Hematopoietic multipotent progenitor cell treated with erythropoietin and hydrocortisone succinate and interleukin-3 and kit ligand, for 8 days (in vitro differentiated cells): ENCODE measurements at regions not wholly inside any gene's neighbourhood (a gene's known extent, or its start where the extent isn't known, plus 50 kb on each side); places are given as distances from the start of the nearest gene placed in this dataset.
"Not testable (repeated sequence)": the region's sequence is repeated elsewhere in the genome, so short reads cannot be mapped to it uniquely, and the experiment has no call there.

Source experiments
- DNase-seq: peaks from one replicate; pipeline ENCODE4 v3.0.0-alpha.2; 2015

- DNase-seq, result no peak
Observed at GRCh38 chr10:2918489-2918888, 148.9 kb upstream of the PFKP start.

GRCh38 chr10:2917926-2918325, 149.4 kb upstream of the PFKP start:
- no peak for DNase-seq

DNA sequence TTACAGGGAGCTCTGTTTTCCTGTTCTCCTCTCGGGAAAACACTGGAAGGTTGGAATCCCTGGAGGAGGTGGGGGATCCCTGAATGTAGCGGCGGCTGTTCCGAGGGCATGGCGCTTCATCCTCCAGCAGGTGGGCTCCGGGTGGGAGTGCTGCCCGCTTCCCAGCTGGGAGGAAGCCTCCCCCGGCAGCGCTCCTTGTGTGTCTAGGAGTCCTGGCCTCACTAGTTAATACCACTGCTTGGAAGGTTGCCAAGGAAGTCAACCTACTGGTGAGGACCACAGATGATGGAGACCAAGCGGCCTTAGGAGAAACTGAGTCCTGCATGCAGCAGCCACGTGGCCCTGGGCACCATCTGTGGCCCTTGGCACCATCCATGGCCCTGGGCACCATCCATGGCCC, 151.9 kb upstream of the PFKP start:
- no peak for DNase-seq

DNA sequence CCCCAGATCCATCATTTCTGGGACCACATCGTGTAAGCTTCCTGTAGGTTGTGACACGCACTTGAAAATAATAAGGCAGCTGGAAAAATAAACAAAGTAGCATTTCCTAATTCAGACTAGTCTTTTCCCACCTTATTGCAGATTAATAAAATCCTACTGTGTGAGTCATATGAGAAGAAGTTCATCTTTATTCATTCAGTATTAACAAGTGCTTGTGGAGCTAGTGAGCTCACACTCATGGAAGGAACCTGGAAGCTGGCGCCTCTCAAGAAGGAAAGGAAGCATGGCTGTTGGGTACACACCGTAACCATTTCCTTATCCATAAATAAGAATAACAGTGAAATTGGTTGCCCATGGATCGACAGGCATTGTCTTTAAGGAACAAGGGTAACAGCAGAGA, 152.6 kb upstream of the PFKP start:
- DNase-seq, result no peak

DNA sequence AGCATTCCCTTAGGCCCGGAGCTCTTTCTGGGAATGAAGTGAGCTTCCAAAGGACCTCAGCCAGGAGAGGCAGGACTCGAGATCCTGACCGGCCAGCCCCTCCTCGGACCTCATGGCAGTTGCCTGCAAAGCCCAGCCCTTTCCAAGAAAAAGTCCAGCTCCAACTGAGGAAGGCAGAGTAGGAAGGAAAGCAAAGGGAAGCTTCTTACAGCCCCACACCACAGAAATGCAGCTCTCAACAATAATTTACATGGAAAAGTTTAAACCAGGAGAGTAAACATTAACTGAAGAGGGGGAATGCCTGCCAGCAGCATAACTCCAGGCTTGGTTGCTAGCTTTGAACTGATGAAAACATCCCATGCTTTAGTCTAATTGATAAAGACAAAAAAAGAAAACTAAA, 153.9 kb upstream of the PFKP start:
- DNase-seq, result no peak

DNA sequence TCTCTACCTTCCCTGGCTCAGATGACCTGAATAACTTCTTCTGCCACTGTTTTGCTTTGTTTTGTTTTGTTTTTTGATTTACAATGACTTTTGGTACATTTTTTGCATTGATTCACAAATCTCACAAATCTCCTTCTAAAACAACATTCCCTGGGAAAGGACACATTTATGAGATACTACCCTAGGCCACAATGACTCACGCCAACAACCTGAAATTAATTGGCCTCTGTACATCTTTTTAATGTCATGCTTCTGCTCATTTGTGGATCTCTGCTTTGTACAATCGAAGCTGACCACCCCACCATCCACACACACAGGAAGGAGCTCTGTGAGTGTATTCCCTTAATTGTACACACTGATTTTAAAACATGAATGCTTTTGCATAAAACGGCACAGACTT, 156.7 kb upstream of the PFKP start:
- no peak for DNase-seq

DNA sequence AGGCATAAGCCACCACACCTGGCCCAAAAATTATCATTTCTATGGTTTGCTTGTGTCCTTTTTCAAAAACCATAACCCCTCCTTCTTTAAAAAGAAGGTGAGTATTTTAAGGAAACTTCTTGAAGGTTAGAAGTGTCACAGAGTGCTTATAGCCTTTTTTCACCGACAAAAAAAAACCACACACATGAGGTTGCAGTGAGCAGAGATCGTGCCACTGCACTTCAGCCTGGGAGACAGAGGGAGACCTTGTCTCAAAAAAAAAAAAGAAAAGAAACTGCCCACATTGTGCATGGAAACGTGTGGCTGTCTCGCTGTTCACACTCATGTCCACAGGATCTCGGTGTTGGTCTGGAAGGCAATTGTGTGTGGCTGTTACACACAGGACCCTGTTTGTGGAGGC, 157.4 kb upstream of the PFKP start:
- DNase-seq, result no peak

DNA sequence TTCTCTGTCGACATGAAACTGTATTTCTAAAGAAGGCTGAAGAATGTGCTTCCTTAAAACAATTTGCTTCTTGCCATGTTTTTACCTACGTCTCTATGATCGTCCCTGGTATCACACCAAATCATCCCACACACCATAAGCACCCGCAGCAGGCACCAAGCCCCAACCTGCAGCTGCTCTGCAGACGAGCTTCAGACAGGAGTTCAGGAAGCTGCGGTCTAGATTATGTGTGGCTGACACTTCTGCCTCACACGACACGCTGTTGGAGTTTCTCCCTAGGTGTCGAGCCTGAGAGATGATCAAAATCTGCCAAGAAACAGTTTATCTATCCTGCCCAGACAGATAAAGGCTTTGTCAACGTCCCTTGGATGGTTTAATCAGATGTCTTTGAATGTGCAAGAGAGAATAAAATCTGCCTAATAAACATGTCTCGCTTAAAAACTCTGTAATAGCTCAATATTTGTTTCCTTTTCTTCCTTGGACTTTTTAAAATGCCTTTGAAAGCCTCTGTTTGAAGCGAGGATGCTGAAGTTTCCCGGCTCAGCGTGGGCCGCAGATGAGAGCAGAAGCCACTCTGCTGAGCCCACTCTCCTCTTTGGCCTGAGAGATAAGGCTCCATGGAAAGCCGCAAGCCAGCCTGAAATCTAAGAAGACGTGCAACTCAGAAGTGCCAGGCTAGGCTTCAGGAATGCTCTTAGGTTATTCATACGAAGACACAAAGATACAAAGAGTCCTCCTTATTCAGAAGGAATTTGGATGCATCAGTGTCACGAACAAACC, 158.3 kb upstream of the PFKP start:
- peak; percentile 45 for DNase-seq

- DNase-seq, result no peak
Observed at GRCh38 chr10:2906974-2907373, 160.4 kb upstream of the PFKP start.

GRCh38 chr10:2905851-2906250, 161.5 kb upstream of the PFKP start:
- DNase-seq, result no peak

- no peak for DNase-seq
Observed at GRCh38 chr10:2900530-2900929, 166.8 kb upstream of the PFKP start.

- DNase-seq, result no peak
Observed at GRCh38 chr10:2899246-2899951, 167.9 kb upstream of the PFKP start.

DNA sequence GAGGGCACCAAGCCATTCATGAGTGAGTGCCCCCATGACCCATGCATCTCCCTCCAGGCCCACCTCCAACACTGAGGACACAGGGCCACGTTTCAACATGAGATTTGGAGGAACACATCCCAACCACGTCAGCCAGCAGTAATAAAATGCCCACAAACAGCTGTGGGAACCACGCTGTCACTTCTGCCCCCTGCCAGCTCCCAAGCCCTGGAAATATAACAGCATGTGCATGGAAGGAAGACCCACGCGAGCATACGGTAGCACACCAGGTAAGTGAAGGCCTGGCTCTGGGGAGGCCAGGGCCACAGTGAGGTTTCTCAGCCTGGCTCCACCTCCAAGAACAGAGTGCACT, 168.9 kb upstream of the PFKP start:
- no peak for DNase-seq

- peak; percentile 9 for DNase-seq
Observed at GRCh38 chr10:2897619-2898508, 169.5 kb upstream of the PFKP start.

- not testable (repeated sequence) for DNase-seq
Observed at GRCh38 chr10:2896334-2896733, 171.0 kb upstream of the PFKP start.

DNA sequence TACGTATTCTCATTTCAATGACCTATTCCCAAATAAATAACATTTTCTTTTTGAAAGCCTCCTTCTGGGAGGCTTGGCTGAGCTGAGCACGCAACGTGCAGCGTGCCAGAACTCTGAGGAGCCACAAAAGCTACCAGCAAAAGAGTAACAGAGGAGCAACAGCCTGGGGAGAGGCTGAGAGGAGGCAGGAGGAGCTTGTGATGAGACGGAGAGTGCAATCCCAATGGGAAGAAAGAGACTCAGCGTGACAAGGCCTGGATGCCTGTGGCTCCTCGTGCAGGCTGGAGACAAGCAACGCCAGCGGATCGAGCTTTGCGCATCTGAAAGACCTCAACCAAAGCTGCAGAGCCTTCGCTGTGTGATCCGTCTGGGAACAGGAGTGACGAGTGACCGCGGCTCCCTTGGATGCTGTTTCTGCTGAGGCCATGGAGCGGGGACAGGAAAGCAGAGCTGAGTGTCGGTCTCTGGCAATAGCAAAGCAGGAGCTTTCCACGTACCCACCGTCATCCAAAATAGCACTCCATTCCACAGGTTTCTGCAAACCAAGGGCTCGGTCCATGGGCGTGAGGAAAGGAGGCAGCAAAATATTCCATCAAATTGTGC, 171.7 kb upstream of the PFKP start:
- DNase-seq, result no peak

DNA sequence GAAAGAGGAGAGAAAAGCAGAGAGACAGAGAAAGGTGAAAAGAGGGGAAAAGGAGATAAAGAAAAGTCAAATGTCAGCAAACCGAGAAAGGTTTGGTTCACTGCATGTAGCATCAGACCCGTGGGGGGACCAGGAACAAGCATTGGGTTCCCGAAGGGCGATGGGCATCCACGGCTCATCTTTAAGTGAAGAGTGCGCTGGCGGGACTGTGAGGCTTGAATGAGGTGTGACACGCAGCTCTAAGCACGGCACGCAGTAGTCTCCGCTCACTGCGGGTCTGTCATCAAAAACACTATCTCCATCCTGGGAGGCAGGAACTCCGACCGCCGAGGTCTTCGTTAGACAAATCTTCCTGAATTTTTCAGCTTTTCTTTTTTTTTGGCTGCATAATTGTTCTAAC, 173.4 kb upstream of the PFKP start:
- DNase-seq, result no peak

DNA sequence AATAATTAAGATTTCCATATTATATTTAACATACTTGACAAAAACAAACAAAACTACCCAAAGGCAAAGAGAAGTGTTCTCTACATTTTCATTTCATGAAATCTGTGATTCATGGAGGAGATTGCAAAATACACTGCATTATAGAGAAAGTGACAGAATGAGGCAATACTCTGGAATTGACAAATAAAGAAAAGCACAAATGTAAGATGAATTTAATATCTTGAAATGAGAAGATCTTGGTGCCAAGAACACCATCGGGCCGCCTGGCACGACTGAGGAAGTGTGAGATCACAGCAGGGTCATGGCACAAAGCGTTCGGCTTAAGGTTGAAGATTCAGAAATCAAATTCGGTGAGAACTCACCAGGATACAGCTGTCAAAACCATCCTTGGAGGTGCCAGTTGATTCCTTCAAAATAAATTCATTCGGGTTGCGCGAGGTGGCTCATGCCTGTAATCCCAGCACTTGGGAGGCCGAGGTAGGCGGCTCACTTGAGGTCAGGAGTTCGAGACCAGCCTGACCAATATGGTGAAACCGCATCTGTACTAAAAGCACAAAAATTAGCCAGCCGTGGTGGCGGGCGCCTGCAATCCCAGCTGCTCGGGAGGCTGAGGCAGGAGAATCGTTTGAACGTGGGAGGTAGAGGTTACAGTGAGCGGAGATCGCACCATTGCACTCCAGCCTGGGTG, 174.0 kb upstream of the PFKP start:
- no peak for DNase-seq

GRCh38 chr10:2891770-2892124, 175.6 kb upstream of the PFKP start:
- no peak for DNase-seq

DNA sequence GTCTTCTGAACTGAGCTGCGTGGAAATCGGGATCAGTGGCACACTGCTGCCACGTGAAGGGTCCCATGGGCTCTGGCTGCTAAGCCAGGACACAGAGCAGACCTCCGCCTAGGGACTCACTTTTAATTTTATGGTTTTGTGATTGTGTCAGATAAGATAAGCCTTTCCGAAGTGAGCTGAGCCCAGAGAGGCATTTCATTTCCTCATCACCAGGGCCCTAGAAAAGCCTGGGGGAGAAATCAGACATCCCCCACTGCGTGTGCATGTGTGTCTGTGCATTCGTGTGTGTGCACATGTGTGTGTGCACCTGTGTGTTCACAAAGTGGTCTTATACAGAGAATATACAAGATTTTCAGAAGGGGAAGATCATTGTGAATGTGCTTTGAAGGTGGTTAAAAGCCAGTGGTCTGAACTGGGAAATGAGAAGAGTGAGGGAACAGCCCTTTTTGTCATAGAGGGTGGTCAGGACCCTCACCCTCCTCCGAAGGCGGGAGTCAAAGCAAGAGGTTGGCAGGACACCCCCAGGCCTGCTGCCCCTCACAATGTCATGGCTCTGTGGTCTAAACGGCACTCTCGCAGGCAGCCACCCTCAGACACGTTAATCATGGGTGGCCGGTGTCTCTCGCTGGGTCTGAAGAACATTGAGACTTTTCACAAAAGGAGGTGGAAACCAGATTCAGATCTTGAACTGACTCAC, 176.1 kb upstream of the PFKP start:
- no peak for DNase-seq

DNA sequence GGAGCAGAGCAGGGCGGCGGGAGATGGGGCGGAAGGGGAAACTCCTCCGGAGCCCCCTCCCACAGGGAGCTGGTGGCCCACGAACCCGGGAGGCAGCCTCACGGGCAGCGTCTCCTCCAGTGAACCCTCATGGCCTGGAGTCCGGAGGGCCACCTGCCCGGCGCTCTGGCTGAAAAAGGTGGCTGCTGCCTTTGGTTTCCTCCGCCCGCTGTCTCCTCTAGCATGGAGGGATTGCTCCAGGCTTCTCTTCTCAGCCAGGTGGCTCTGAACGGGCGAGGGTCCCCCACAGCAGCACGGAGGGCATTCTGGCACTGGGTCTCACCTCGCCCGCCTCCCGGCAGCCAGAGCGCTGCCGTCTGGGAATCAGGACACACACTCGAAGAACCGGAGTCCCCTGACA, 177.3 kb upstream of the PFKP start:
- DNase-seq, result no peak

DNA sequence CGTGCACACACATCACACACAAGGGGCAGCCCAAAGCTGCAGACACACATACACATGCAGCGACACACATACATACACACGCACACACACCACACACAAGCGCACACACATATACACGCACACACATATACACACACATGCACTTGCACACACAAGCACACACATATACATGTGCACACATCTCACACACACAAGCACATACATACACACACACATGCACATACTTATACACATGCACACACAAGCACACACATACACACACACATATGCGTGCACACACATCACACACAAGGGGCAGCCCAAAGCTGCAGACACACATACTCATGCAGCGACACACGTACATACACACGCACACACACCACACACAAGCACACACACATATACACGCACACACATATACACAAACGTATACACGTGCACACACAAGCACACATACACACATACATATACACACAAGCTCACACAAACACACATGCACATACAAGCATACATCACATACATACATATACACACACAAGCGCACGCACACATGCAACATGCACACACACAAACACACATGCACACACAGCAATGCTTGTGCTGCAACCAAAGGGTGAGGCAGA, 178.8 kb upstream of the PFKP start:
- DNase-seq, result no peak
